Suprapubic skin (tissue), 4 donors: ENCODE measurements at regions not wholly inside any gene's neighbourhood (a gene's known extent, or its start where the extent isn't known, plus 50 kb on each side); places are given as distances from the start of the nearest gene placed in this dataset.
"Not testable (repeated sequence)": the region's sequence is repeated elsewhere in the genome, so short reads cannot be mapped to it uniquely, and the experiment has no call there.

Source experiments
- DNase-seq, 2 donors: peaks; one replicate each; pipeline ENCODE4 v3.0.0-alpha.2; 2019; ENCODE audit warnings: low spot score in 2 of 2
- H3K27ac ChIP-seq: fragments of 200-600 bp; sonication (generic); one replicate; pipeline ENCODE4 v1.5.1; 2019
- H3K27me3 ChIP-seq: fragments of 200-600 bp; sonication (generic); one replicate; pipeline ENCODE4 v1.5.1; 2019
- H3K36me3 ChIP-seq: fragments of 200-600 bp; sonication (generic); one replicate; pipeline ENCODE4 v1.5.1; 2019
- H3K4me1 ChIP-seq: fragments of 200-600 bp; sonication (generic); one replicate; pipeline ENCODE4 v1.5.1; 2019
- H3K4me3 ChIP-seq: fragments of 200-600 bp; sonication (generic); one replicate; pipeline ENCODE4 v1.5.1; 2019; ENCODE audit warnings: mild to moderate bottlenecking
- H3K9me3 ChIP-seq: fragments of 200-600 bp; sonication (generic); one replicate; pipeline ENCODE4 v1.5.1; 2019
- EP300 ChIP-seq: sonication (generic); formaldehyde crosslinking; IDR thresholded peaks from one replicate; pipeline ENCODE4 v1.6.1; 2017; ENCODE audit warnings: antibody characterized with exemption
- POLR2A ChIP-seq, 2 donors: fragments of 450-650 bp; IDR thresholded peaks; one replicate each; pipeline ENCODE4 v1.6.1; 2017; ENCODE audit warnings: antibody characterized with exemption in 2 of 2, mild to moderate bottlenecking in 2 of 2, moderate library complexity in 2 of 2
- POLR2AphosphoS5 ChIP-seq, 3 donors: sonication (generic); formaldehyde crosslinking; IDR thresholded peaks; one replicate each; pipeline ENCODE4 v1.6.1; 2017; ENCODE audit warnings: antibody characterized with exemption in 3 of 3
- WGBS: methylation state at CpG from one replicate; pipeline ENCODE4 v1.1.5; 2018; 5-methylcytosine and 5-hydroxymethylcytosine counted together
- TF ChIP-seq, protein P1 (sequence below), 2 donors: fragments of 200-600 bp in 1 of 2; fragments of 450-650 bp in 1 of 2; sonication (generic) in 1 of 2; IDR thresholded peaks; one replicate each; pipeline ENCODE4 v1.5.1; 2016 to 2019; ENCODE audit warnings: antibody characterized with exemption in 2 of 2, mild to moderate bottlenecking in 1 of 2, moderate library complexity in 1 of 2

DNA sequence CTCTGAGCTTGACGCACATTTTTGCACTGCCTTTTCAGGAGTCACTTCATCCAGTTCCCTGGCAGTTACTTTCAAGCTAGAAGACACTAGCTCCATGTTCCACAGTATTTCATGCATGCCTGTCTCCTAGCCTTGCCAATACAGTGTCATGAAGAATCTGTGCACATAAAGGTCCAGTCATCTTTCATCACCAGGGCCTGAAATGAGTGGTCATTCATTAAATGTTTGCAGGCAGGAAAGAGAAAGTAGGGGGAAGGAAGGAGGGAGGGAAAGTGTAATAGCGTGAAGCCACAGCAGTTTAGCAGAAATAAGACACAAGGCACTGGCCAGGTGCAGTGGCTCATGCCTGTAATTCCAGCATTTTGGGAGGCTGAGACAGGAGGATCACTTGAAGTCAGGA is 92.4 kb upstream of the COPS8 start:
- DNase-seq: no peak
- 89% methylated on average over 2 of the region's 2 CpGs for WGBS
- no peaks in the 10 kb centered on the region for H3K9me3 ChIP-seq
- H3K36me3 ChIP-seq: no peaks in the 10 kb centered on the region
- H3K4me1 ChIP-seq: peaks cover 10% of the 10 kb centered on the region
- H3K27ac ChIP-seq: no peak overlapping the region
- H3K4me3 ChIP-seq: no peak overlapping the region
- peaks cover 7% of the 10 kb centered on the region for H3K27me3 ChIP-seq
- no peak for TF ChIP-seq POLR2AphosphoS5 (IDR thresholded peaks at IDR 0.05)
- no peak for TF ChIP-seq POLR2A (IDR thresholded peaks at IDR 0.05)
- no peak for TF ChIP-seq EP300
- TF ChIP-seq, protein P1, sequence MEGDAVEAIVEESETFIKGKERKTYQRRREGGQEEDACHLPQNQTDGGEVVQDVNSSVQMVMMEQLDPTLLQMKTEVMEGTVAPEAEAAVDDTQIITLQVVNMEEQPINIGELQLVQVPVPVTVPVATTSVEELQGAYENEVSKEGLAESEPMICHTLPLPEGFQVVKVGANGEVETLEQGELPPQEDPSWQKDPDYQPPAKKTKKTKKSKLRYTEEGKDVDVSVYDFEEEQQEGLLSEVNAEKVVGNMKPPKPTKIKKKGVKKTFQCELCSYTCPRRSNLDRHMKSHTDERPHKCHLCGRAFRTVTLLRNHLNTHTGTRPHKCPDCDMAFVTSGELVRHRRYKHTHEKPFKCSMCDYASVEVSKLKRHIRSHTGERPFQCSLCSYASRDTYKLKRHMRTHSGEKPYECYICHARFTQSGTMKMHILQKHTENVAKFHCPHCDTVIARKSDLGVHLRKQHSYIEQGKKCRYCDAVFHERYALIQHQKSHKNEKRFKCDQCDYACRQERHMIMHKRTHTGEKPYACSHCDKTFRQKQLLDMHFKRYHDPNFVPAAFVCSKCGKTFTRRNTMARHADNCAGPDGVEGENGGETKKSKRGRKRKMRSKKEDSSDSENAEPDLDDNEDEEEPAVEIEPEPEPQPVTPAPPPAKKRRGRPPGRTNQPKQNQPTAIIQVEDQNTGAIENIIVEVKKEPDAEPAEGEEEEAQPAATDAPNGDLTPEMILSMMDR (IDR thresholded peaks at IDR 0.05): no peak

DNA sequence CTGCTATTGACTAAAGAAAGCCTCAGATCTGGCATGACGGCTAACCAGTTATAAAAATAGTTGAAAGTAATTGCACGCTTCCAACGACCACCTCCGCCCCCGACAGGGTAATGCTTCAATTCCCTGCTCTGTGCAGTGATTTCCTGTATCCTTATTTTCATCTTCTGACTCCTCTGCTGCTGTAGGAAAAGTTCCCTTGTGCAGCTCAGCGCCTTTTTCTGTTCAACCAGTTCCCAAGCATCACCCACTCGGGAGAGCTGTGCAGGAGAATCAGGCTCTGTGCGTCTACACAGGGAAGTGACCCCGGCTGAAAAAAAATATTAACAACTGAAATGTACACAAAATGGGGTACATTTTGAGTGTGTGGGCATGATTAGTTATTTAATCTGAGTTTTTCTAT is 91.3 kb upstream of the COPS8 start:
- H3K4me1 ChIP-seq: peaks cover 6% of the 10 kb centered on the region

DNA sequence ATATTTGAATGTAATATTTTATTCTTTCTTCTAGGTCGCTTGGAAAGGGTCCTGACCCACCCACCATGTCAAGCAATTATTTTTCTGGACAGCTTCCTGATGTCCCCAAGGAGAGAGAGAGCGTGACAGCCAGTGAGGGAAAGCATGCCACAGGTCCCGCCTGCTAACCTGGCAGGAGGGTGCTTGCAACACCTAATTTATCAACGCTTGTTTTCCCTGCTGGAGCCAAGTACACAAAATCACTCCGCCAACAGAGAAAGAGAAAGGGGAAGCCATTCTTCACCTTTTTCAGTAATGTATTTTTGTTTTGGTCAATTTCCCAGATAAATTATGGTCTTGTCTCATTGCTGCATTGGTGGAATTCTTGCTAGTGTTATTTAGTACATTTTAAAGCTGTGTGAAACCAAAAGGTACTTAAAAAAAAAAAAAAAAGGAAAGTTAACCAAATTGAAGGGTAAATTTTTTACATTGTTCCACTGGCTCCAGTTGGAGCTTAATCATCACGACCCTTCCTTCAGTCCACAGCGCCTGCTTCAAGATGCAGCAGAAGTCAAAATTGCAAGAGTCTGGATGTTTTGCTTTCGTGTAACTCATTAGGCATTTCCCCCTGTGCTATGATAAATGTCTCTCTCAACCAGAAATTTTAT is 88.5 kb upstream of the COPS8 start:
- no peak for DNase-seq

More for the DNA sequence above, 91.3 kb upstream of the COPS8 start:
- WGBS: 80% methylated on average over 9 of the region's 9 CpGs
- H3K27ac ChIP-seq: no peak overlapping the region
- H3K9me3 ChIP-seq: no peaks in the 10 kb centered on the region
- peaks cover 7% of the 10 kb centered on the region for H3K27me3 ChIP-seq
- TF ChIP-seq POLR2A (IDR thresholded peaks at IDR 0.05) (no peak), EP300 (no peak)
- H3K4me3 ChIP-seq: no peak overlapping the region
- no peaks in the 10 kb centered on the region for H3K36me3 ChIP-seq
- no peak for DNase-seq

DNA sequence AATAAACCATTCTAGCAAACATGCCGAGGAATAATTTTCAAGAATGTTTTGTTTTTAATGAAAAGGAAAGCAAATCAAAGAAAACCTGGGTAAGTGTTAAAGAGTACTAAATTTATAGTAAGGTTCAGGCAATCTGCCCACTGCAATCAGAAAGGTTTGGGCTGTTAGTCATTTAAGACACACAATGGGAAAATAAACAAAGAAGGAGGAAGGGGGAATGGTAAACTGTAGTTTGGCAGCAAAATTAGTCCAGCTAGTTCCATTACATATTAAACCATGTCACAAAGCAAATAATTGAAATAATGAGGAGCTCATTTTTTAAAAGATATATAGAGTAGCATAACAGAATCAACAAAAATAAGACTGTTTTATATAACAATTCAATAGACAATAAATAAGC is 87.5 kb upstream of the COPS8 start:
- Histone ChIP-seq H3K4me1 (no peaks in the 10 kb centered on the region), H3K4me3 (no peak overlapping the region), H3K27ac (no peak overlapping the region), H3K27me3 (peaks cover 7% of the 10 kb centered on the region), H3K9me3 (no peaks in the 10 kb centered on the region), H3K36me3 (no peaks in the 10 kb centered on the region)
- TF ChIP-seq EP300 (no peak), POLR2A (IDR thresholded peaks at IDR 0.05) (no peak)
- TF ChIP-seq, protein P1 (IDR thresholded peaks at IDR 0.05): no peak
- WGBS: 48% methylated on average over 1 of the region's 1 CpG
- no peak for DNase-seq

More for the DNA sequence above, 88.5 kb upstream of the COPS8 start:
- WGBS: 65% methylated on average over 8 of the region's 8 CpGs
- no peak overlapping the region for H3K27ac ChIP-seq
- TF ChIP-seq, protein P1 (IDR thresholded peaks at IDR 0.05): no peak
- peaks cover 7% of the 10 kb centered on the region for H3K27me3 ChIP-seq
- H3K9me3 ChIP-seq: no peaks in the 10 kb centered on the region
- H3K4me1 ChIP-seq: no peaks in the 10 kb centered on the region
- H3K36me3 ChIP-seq: no peaks in the 10 kb centered on the region
- no peak overlapping the region for H3K4me3 ChIP-seq

DNA sequence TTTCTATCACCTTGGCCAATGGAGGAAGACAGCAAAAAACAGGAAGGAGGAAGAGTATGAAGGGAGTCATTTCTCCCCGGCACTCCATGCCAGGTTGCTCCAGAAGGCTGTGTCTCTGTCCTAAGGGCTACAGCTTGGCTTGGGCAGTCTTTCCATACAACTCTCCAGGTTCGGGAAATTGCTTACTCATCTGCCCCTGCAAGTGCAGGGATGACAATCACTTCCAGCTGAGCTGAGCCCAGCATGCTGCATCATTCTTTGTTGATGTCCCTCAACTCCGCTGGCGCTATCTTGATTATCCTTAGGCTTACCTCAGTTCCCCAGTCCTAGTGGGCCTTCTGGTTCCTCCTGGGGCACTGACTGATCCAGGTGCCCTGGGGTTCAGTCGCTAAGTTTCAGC is 86.9 kb upstream of the COPS8 start:
- WGBS: 84% methylated on average over 5 of the region's 5 CpGs
- no peak for TF ChIP-seq POLR2AphosphoS5 (IDR thresholded peaks at IDR 0.05)
- TF ChIP-seq POLR2A (IDR thresholded peaks at IDR 0.05): no peak
- TF ChIP-seq, protein P1 (IDR thresholded peaks at IDR 0.05): no peak
- no peak for TF ChIP-seq EP300
- peaks cover 7% of the 10 kb centered on the region for H3K27me3 ChIP-seq
- H3K4me1 ChIP-seq: no peaks in the 10 kb centered on the region
- H3K4me3 ChIP-seq: no peak overlapping the region
- no peaks in the 10 kb centered on the region for H3K9me3 ChIP-seq
- no peak overlapping the region for H3K27ac ChIP-seq
- no peak for DNase-seq
- H3K36me3 ChIP-seq: no peaks in the 10 kb centered on the region

DNA sequence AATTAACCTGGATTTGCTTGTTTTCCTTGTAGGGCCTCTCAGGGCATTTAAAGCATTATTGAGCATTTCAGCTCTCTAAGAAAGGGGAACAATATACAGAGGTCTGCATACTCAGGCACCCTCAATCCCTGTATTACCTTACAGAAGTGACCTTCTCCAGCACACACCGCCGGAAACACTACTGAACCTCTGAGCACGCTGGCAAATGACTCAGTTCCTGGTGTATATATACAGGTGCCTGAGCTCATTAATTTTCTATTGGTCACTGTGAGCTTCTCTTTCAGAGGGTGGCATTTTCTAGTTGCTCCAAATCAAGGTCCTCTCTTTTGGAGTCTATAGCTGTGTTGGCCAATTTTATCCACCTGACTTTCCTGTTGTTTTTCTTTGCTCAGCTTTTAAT is 85.2 kb upstream of the COPS8 start:
- no peak for TF ChIP-seq EP300
- no peak for TF ChIP-seq POLR2A (IDR thresholded peaks at IDR 0.05)
- TF ChIP-seq POLR2AphosphoS5 (IDR thresholded peaks at IDR 0.05): no peak
- TF ChIP-seq, protein P1 (IDR thresholded peaks at IDR 0.05): no peak
- no peak for DNase-seq
- Histone ChIP-seq H3K4me3 (no peak overlapping the region), H3K27ac (no peak overlapping the region), H3K9me3 (no peaks in the 10 kb centered on the region), H3K27me3 (peaks cover 7% of the 10 kb centered on the region), H3K4me1 (no peaks in the 10 kb centered on the region), H3K36me3 (no peaks in the 10 kb centered on the region)
- 94% methylated on average over 3 of the region's 3 CpGs for WGBS

DNA sequence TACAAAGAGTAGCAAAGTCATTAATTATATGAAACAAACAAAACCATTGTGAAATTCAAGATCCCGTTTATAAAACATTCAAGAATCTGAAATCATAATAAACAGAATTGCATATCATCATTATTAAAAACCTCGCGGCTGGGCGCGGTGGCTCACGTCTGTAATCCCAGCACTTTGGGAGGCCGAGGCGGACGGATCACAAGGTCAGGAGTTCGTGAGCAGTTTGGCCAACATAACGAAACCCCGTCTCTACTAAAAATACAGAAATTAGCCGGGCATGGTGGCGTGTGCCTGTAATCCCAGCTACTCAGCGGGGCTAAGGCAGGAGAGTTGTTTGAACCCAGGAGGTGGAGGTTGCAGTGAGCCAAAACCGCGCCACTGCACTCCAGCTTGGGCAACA is 80.3 kb upstream of the COPS8 start:
- not testable (repeated sequence) for H3K4me3 ChIP-seq, H3K9me3 ChIP-seq, H3K27ac ChIP-seq, H3K27me3 ChIP-seq, DNase-seq, H3K4me1 ChIP-seq, H3K36me3 ChIP-seq
- 95% methylated on average over 17 of the region's 17 CpGs for WGBS
